ENCODE measurements at regions not wholly inside any gene's neighbourhood (a gene's known extent, or its start where the extent isn't known, plus 50 kb on each side); places are given as distances from the start of the nearest gene placed in this dataset.

GRCh38 chr1:58136387-58136786 is 410.1 kb downstream of the OMA1 start:
- TF ChIP-seq EP300 (IDR thresholded peaks at IDR 0.05) (no peak), CTCF (IDR thresholded peaks at IDR 0.05) (no peak), POLR2A (IDR thresholded peaks at IDR 0.05) (no peak), POLR2AphosphoS5 (IDR thresholded peaks at IDR 0.05) (no peak)
